GM23338 (cell line): ENCODE measurements at regions not wholly inside any gene's neighbourhood (a gene's known extent, or its start where the extent isn't known, plus 50 kb on each side); places are given as distances from the start of the nearest gene placed in this dataset.

Experiments used
- ATAC-seq: fragments of 200-7000 bp; cut with Tn5 transposase; 3 replicates; pipeline ENCODE4 v1.9.1; 2020
- DNase-seq: peaks from one replicate; pipeline ENCODE4 v3.0.0-alpha.2; 2015; ENCODE audit warnings: low spot score
- H2AFZ ChIP-seq: fragments of 200-600 bp; sonication (generic); 2 replicates; pipeline ENCODE4 v1.8.0; 2016; ENCODE audit warnings: antibody characterized with exemption, mild to moderate bottlenecking, moderate library complexity
- H3F3A ChIP-seq: fragments of 200-600 bp; sonication (generic); replicated peaks from 2 replicates; pipeline ENCODE4 v1.8.0; 2017; ENCODE audit warnings: antibody characterized with exemption, mixed run types, low read depth
- H3K27ac ChIP-seq: fragments of 200-600 bp; sonication (generic); 2 replicates; pipeline ENCODE4 v1.6.1; 2016; ENCODE audit warnings: low read depth
- H3K27me3 ChIP-seq: fragments of 200-600 bp; sonication (generic); 2 replicates; pipeline ENCODE4 v1.8.0; 2016; ENCODE audit warnings: mild to moderate bottlenecking, mixed run types, moderate library complexity; ENCODE audit not compliant: insufficient read depth
- H3K36me3 ChIP-seq: fragments of 200-600 bp; sonication (generic); 2 replicates; pipeline ENCODE4 v1.8.0; 2016; ENCODE audit warnings: mild to moderate bottlenecking; ENCODE audit not compliant: insufficient read depth
- H3K4me1 ChIP-seq: fragments of 200-600 bp; sonication (generic); 2 replicates; pipeline ENCODE4 v1.8.0; 2016; ENCODE audit warnings: mild to moderate bottlenecking, moderate library complexity; ENCODE audit not compliant: insufficient read depth
- H3K4me2 ChIP-seq: fragments of 200-600 bp; sonication (generic); 2 replicates; pipeline ENCODE4 v1.7.1; 2017; ENCODE audit warnings: mixed run types
- H3K4me3 ChIP-seq: fragments of 200-600 bp; sonication (generic); 2 replicates; pipeline ENCODE4 v1.6.1; 2016; ENCODE audit warnings: mixed run types
- H3K79me2 ChIP-seq: fragments of 200-600 bp; sonication (generic); replicated peaks from 2 replicates; pipeline ENCODE4 v1.8.0; 2017; ENCODE audit warnings: mild to moderate bottlenecking; ENCODE audit not compliant: insufficient read depth
- H3K9me2 ChIP-seq: fragments of 200-600 bp; sonication (generic); 2 replicates; pipeline ENCODE4 v1.8.0; 2017; ENCODE audit not compliant: insufficient read depth
- H4K20me1 ChIP-seq: fragments of 200-600 bp; sonication (generic); replicated peaks from 2 replicates; pipeline ENCODE4 v1.8.0; 2017; ENCODE audit warnings: mild to moderate bottlenecking; ENCODE audit not compliant: insufficient read depth
- H3K27ac Mint-ChIP-seq: 2 replicates; pipeline ENCODE4 v1.8.0; 2020; ENCODE audit warnings: inconsistent platforms, mild to moderate bottlenecking, moderate library complexity, mixed read lengths
- H3K27me3 Mint-ChIP-seq: 3 replicates; pipeline ENCODE4 v1.8.0; 2022; ENCODE audit warnings: low read depth, mild to moderate bottlenecking, moderate library complexity, mixed read lengths, inconsistent platforms; ENCODE audit not compliant: insufficient read depth, poor library complexity
- H3K36me3 Mint-ChIP-seq: 3 replicates; pipeline ENCODE4 v1.8.0; 2021; ENCODE audit warnings: low read depth, mild to moderate bottlenecking, inconsistent platforms, moderate library complexity, mixed read lengths
- H3K4me1 Mint-ChIP-seq: 3 replicates; pipeline ENCODE4 v1.8.0; 2020; ENCODE audit warnings: mild to moderate bottlenecking, inconsistent platforms, mixed read lengths
- H3K4me3 Mint-ChIP-seq: 3 replicates; pipeline ENCODE4 v1.8.0; 2021; ENCODE audit warnings: moderate library complexity, mild to moderate bottlenecking, inconsistent platforms, mixed read lengths
- H3K9me3 Mint-ChIP-seq: 3 replicates; pipeline ENCODE4 v1.8.0; 2020; ENCODE audit warnings: moderate library complexity, mild to moderate bottlenecking, inconsistent platforms, mixed read lengths
- CREB1 ChIP-seq: fragments of 250-450 bp; sonication (Bioruptor Pico); IDR thresholded peaks from 2 replicates; pipeline ENCODE4 v1.5.0; 2020; ENCODE audit warnings: low read depth, mild to moderate bottlenecking, moderate library complexity
- CTCF ChIP-seq, 2 experiments: fragments of 200-600 bp in 1 of 2; sonication (generic) in 1 of 2; conservative IDR thresholded peaks; 2 replicates each; pipeline versions ENCODE4 v1.5.1 to v1.6.1; 2016 to 2017; ENCODE audit warnings: antibody characterized with exemption in 2 of 2, low read depth in 2 of 2, mild to moderate bottlenecking in 2 of 2, moderate library complexity in 1 of 2
- EZH2 ChIP-seq: fragments of 200-600 bp; sonication (generic); IDR thresholded peaks from one replicate; pipeline ENCODE4 v1.8.0; 2017; ENCODE audit warnings: antibody characterized with exemption, mild to moderate bottlenecking, low read depth; ENCODE audit not compliant: unreplicated experiment
- EZH2phosphoT487 ChIP-seq: fragments of 200-600 bp; sonication (generic); IDR thresholded peaks from one replicate; pipeline ENCODE4 v1.8.1; 2018; ENCODE audit warnings: antibody characterized with exemption; ENCODE audit not compliant: unreplicated experiment
- JUNB ChIP-seq: IDR thresholded peaks from one replicate; pipeline ENCODE4 v1.6.1; 2016; ENCODE audit warnings: antibody characterized with exemption; ENCODE audit not compliant: unreplicated experiment
- NANOG ChIP-seq: IDR thresholded peaks from 2 replicates; pipeline ENCODE4 v1.6.1; 2016; ENCODE audit warnings: antibody characterized with exemption, borderline replicate concordance
- POLR2AphosphoS5 ChIP-seq: IDR thresholded peaks from 2 replicates; pipeline ENCODE4 v1.6.1; 2016; ENCODE audit warnings: antibody characterized with exemption, low read depth
- STAT1 ChIP-seq: IDR thresholded peaks from one replicate; pipeline ENCODE4 v1.6.1; 2016; ENCODE audit warnings: antibody characterized with exemption; ENCODE audit not compliant: unreplicated experiment
- ZNF331 ChIP-seq: fragments of 250-450 bp; sonication (Bioruptor Pico); IDR thresholded peaks from 2 replicates; pipeline ENCODE4 v1.5.0; 2020; ENCODE audit warnings: low read depth, mild to moderate bottlenecking, moderate library complexity
- TF ChIP-seq, protein P1 (sequence below): IDR thresholded peaks from one replicate; pipeline ENCODE4 v1.6.1; 2018; ENCODE audit warnings: antibody characterized with exemption; ENCODE audit not compliant: unreplicated experiment
- TF ChIP-seq, protein P2 (sequence below): IDR thresholded peaks from 2 replicates; pipeline ENCODE4 v1.6.1; 2016; ENCODE audit warnings: antibody characterized with exemption

- TF ChIP-seq, protein P1, sequence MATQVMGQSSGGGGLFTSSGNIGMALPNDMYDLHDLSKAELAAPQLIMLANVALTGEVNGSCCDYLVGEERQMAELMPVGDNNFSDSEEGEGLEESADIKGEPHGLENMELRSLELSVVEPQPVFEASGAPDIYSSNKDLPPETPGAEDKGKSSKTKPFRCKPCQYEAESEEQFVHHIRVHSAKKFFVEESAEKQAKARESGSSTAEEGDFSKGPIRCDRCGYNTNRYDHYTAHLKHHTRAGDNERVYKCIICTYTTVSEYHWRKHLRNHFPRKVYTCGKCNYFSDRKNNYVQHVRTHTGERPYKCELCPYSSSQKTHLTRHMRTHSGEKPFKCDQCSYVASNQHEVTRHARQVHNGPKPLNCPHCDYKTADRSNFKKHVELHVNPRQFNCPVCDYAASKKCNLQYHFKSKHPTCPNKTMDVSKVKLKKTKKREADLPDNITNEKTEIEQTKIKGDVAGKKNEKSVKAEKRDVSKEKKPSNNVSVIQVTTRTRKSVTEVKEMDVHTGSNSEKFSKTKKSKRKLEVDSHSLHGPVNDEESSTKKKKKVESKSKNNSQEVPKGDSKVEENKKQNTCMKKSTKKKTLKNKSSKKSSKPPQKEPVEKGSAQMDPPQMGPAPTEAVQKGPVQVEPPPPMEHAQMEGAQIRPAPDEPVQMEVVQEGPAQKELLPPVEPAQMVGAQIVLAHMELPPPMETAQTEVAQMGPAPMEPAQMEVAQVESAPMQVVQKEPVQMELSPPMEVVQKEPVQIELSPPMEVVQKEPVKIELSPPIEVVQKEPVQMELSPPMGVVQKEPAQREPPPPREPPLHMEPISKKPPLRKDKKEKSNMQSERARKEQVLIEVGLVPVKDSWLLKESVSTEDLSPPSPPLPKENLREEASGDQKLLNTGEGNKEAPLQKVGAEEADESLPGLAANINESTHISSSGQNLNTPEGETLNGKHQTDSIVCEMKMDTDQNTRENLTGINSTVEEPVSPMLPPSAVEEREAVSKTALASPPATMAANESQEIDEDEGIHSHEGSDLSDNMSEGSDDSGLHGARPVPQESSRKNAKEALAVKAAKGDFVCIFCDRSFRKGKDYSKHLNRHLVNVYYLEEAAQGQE: no peak
- TF ChIP-seq STAT1 (no peak), CREB1 (CRISPR knock-in tag) (no peak), NANOG (no peak), ZNF331 (CRISPR knock-in tag) (no peak), CTCF (conservative IDR thresholded peaks at IDR 0.05; ENCODE audit: low read depth in 2 of 2) (no peak), EZH2phosphoT487 (no peak), POLR2AphosphoS5 (no peak), JUNB (no peak)
These were observed 379.4 kb upstream of the SGCD start (continued) for GRCh38 chr5:155947394-155948062.

DNA sequence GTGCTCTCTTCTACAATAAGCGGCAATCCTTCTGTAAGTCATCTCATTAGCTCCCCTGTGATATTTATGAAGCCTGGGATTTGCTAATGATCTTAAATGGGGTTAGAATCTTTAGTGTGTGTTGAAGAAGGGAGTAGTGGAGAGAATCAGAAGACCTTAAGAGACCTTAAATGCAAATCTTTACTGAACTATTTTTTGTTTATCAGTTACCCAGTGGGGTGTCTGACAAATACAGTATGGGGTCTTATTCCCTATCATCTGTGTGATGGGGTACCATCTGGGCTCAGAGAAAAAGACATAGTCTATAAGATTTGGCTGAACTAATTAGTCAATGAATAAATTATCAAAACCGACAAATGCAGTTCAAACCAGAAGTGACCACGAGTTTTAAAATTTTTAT is 378.4 kb upstream of the SGCD start:
- no peaks in the 10 kb centered on the region for H3K27me3 ChIP-seq
- no peaks in the 10 kb centered on the region for H3K9me2 ChIP-seq
- peaks cover 10% of the 10 kb centered on the region for H3K4me1 Mint-ChIP-seq
- no peaks in the 10 kb centered on the region for H4K20me1 ChIP-seq
- H3K4me3 Mint-ChIP-seq: no peak overlapping the region
- H3K27ac Mint-ChIP-seq: no peak overlapping the region
- H3F3A ChIP-seq: no peaks in the 10 kb centered on the region
- no peaks in the 10 kb centered on the region for H3K79me2 ChIP-seq
- H3K27ac ChIP-seq: no peak overlapping the region
- no peak overlapping the region for H3K4me2 ChIP-seq
- no peaks in the 10 kb centered on the region for H3K36me3 Mint-ChIP-seq
- ATAC-seq: no peak
- H3K4me1 ChIP-seq: peaks cover 16% of the 10 kb centered on the region
- TF ChIP-seq, protein P1: no peak
- TF ChIP-seq EZH2 (no peak), POLR2AphosphoS5 (no peak), JUNB (no peak), NANOG (no peak), ZNF331 (CRISPR knock-in tag) (no peak), STAT1 (no peak)
- TF ChIP-seq, protein P2, sequence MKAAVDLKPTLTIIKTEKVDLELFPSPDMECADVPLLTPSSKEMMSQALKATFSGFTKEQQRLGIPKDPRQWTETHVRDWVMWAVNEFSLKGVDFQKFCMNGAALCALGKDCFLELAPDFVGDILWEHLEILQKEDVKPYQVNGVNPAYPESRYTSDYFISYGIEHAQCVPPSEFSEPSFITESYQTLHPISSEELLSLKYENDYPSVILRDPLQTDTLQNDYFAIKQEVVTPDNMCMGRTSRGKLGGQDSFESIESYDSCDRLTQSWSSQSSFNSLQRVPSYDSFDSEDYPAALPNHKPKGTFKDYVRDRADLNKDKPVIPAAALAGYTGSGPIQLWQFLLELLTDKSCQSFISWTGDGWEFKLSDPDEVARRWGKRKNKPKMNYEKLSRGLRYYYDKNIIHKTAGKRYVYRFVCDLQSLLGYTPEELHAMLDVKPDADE: no peak
- DNase-seq: no peak
- H3K9me3 Mint-ChIP-seq: no peaks in the 10 kb centered on the region
- no peak overlapping the region for H2AFZ ChIP-seq
- no peaks in the 10 kb centered on the region for H3K27me3 Mint-ChIP-seq
- H3K4me3 ChIP-seq: no peak overlapping the region
- no peaks in the 10 kb centered on the region for H3K36me3 ChIP-seq
